ENCODE measurements at regions not wholly inside any gene's neighbourhood (a gene's known extent, or its start where the extent isn't known, plus 50 kb on each side); places are given as distances from the start of the nearest gene placed in this dataset.

DNA sequence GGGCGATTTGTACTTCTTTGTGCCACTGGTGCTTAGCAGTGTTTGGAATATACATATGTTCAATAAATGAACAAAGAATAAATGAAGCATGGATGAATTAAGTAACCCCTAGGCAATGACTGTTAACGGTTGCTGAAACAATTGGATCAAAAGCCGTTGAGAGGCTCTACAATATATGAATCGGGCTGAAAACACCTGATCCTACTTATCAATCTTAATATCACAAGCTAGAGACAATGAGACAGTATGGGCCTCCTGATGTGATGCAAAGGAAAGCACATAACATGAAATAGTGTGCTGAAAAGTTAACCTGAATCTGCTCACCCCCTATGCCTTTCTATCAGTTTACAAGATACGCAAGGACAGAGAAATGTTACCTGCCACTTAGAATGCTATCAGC is 410.3 kb upstream of the RGMB start:
- intact Hi-C loops (cut with micrococcal nuclease), result no loop called here
- Mint-ChIP-seq H3K9me3 (ENCODE audit: unreplicated experiment) (peaks cover 12% of the 10 kb centered on the region), H3K27ac (ENCODE audit: low read depth, unreplicated experiment) (no peak overlapping the region), H3K36me3 (ENCODE audit: insufficient read depth, unreplicated experiment) (no peaks in the 10 kb centered on the region), H3K4me1 (ENCODE audit: insufficient read depth, unreplicated experiment) (no peaks in the 10 kb centered on the region), H3K4me3 (ENCODE audit: unreplicated experiment) (no peak overlapping the region), H3K27me3 (ENCODE audit: insufficient read depth, unreplicated experiment) (no peaks in the 10 kb centered on the region)
- BruUV-seq (replicated peaks), result no TSS peak
- CTCF ChIA-PET, result interaction anchor here (1.5 kb wide), 1 partner anchor 407 kb away, joined by 3 read pairs; no protein-coding TSS in a partner anchor
- POLR2A ChIA-PET, result no interaction called here
- TF ChIP-seq, protein P1, sequence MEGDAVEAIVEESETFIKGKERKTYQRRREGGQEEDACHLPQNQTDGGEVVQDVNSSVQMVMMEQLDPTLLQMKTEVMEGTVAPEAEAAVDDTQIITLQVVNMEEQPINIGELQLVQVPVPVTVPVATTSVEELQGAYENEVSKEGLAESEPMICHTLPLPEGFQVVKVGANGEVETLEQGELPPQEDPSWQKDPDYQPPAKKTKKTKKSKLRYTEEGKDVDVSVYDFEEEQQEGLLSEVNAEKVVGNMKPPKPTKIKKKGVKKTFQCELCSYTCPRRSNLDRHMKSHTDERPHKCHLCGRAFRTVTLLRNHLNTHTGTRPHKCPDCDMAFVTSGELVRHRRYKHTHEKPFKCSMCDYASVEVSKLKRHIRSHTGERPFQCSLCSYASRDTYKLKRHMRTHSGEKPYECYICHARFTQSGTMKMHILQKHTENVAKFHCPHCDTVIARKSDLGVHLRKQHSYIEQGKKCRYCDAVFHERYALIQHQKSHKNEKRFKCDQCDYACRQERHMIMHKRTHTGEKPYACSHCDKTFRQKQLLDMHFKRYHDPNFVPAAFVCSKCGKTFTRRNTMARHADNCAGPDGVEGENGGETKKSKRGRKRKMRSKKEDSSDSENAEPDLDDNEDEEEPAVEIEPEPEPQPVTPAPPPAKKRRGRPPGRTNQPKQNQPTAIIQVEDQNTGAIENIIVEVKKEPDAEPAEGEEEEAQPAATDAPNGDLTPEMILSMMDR (IDR thresholded peaks at IDR 0.05; ENCODE audit: unreplicated experiment), result no peak
- no peak for DNase-seq (ENCODE audit: unreplicated experiment)

GRCh38 chr5:98364549-98364948 is 408.9 kb upstream of the RGMB start:
- POLR2A ChIA-PET, result no interaction called here

DNA sequence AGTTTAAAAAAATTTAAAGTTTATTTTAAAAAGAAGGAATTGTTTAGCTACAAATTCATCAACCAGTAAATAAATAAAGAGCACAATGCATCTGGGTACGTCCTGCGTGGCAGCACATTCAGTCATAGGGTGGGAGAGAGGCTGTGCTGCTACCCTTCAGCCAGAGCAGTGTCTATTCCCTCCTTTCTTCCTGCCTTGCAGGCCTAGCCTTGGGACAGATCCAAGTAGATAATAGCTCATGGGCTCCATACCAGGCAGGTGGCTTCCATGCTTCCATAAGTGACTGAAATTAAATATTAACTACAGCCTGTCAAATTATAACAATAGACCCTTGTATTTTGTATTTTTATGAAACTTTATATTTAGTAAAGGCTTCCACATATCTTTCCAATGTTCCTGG is 408.3 kb upstream of the RGMB start:
- Mint-ChIP-seq H3K27ac (ENCODE audit: low read depth, unreplicated experiment) (no peak overlapping the region), H3K9me3 (ENCODE audit: unreplicated experiment) (peaks cover 6% of the 10 kb centered on the region), H3K4me3 (ENCODE audit: unreplicated experiment) (no peak overlapping the region), H3K27me3 (ENCODE audit: insufficient read depth, unreplicated experiment) (no peaks in the 10 kb centered on the region), H3K4me1 (ENCODE audit: insufficient read depth, unreplicated experiment) (no peaks in the 10 kb centered on the region), H3K36me3 (ENCODE audit: insufficient read depth, unreplicated experiment) (no peaks in the 10 kb centered on the region)
- CTCF ChIA-PET, result interaction anchor here (0.7 kb wide), 1 partner anchor 368 kb away, joined by 3 read pairs; no protein-coding TSS in a partner anchor
- no peak for DNase-seq (ENCODE audit: unreplicated experiment)
- TF ChIP-seq, protein P1 (IDR thresholded peaks at IDR 0.05; ENCODE audit: unreplicated experiment), result no peak
- POLR2A ChIA-PET, result no interaction called here
- BruUV-seq (replicated peaks), result no TSS peak
- intact Hi-C loops (cut with micrococcal nuclease), result no loop called here

More at GRCh38 chr5:98364549-98364948, 408.9 kb upstream of the RGMB start:
- Mint-ChIP-seq H3K9me3 (ENCODE audit: unreplicated experiment) (peaks cover 10% of the 10 kb centered on the region), H3K27me3 (ENCODE audit: insufficient read depth, unreplicated experiment) (no peaks in the 10 kb centered on the region), H3K4me1 (ENCODE audit: insufficient read depth, unreplicated experiment) (no peaks in the 10 kb centered on the region), H3K27ac (ENCODE audit: low read depth, unreplicated experiment) (no peak overlapping the region), H3K36me3 (ENCODE audit: insufficient read depth, unreplicated experiment) (no peaks in the 10 kb centered on the region), H3K4me3 (ENCODE audit: unreplicated experiment) (no peak overlapping the region)
- intact Hi-C loops (cut with micrococcal nuclease), result no loop called here
- TF ChIP-seq, protein P1 (IDR thresholded peaks at IDR 0.05; ENCODE audit: unreplicated experiment), result no peak
- DNase-seq (ENCODE audit: unreplicated experiment), result no peak
- CTCF ChIA-PET, result interaction anchor here (0.5 to 0.6 kb wide), 2 partner anchors 14 to 28 kb away, joined by 3 to 6 read pairs; no protein-coding TSS in a partner anchor
- no TSS peak for BruUV-seq (replicated peaks)

- intact Hi-C loops (cut with micrococcal nuclease), result no loop called here
- no peak for DNase-seq (ENCODE audit: unreplicated experiment)
- Mint-ChIP-seq H3K27ac (ENCODE audit: low read depth, unreplicated experiment) (no peak overlapping the region), H3K4me3 (ENCODE audit: unreplicated experiment) (no peak overlapping the region), H3K27me3 (ENCODE audit: insufficient read depth, unreplicated experiment) (no peaks in the 10 kb centered on the region), H3K36me3 (ENCODE audit: insufficient read depth, unreplicated experiment) (no peaks in the 10 kb centered on the region), H3K9me3 (ENCODE audit: unreplicated experiment) (peaks cover 13% of the 10 kb centered on the region), H3K4me1 (ENCODE audit: insufficient read depth, unreplicated experiment) (no peaks in the 10 kb centered on the region)
- POLR2A ChIA-PET, result no interaction called here
- CTCF ChIA-PET, result no interaction called here
- TF ChIP-seq, protein P1 (IDR thresholded peaks at IDR 0.05; ENCODE audit: unreplicated experiment), result no peak
- BruUV-seq (replicated peaks), result no TSS peak
These were observed 405.3 kb upstream of the RGMB start for GRCh38 chr5:98368141-98368540.
